Upper lobe of left lung (tissue), 4 donors: ENCODE measurements at regions not wholly inside any gene's neighbourhood (a gene's known extent, or its start where the extent isn't known, plus 50 kb on each side); places are given as distances from the start of the nearest gene placed in this dataset.

Experiments used
- CTCF ChIP-seq, 6 experiments: fragments of 450-650 bp in 4 of 6; fragments of 200-600 bp in 2 of 6; sonication (generic) in 2 of 6; IDR thresholded peaks; one replicate each; pipeline ENCODE4 v1.5.1; 2016 to 2019; ENCODE audit warnings: antibody characterized with exemption in 6 of 6
- EP300 ChIP-seq, 4 donors: sonication (generic); formaldehyde crosslinking; IDR thresholded peaks; one replicate each; pipeline ENCODE4 v1.5.1; 2017; ENCODE audit warnings: antibody characterized with exemption in 4 of 4, control low read depth in 2 of 4
- POLR2A ChIP-seq, 4 donors: fragments of 450-650 bp; IDR thresholded peaks; one replicate each; pipeline ENCODE4 v1.5.1; 2016 to 2017; ENCODE audit warnings: antibody characterized with exemption in 4 of 4, mild to moderate bottlenecking in 2 of 4
- POLR2AphosphoS5 ChIP-seq, 2 donors: sonication (generic); formaldehyde crosslinking; IDR thresholded peaks; one replicate each; pipeline ENCODE4 v1.5.1; 2017; ENCODE audit warnings: antibody characterized with exemption in 2 of 2

GRCh38 chr13:46996316-46997030 lies 99.6 kb upstream of the HTR2A start:
- TF ChIP-seq CTCF (IDR thresholded peaks at IDR 0.05), result no peak
- no peak for TF ChIP-seq POLR2A (IDR thresholded peaks at IDR 0.05)
- no peak for TF ChIP-seq EP300 (IDR thresholded peaks at IDR 0.05)
- no peak for TF ChIP-seq POLR2AphosphoS5 (IDR thresholded peaks at IDR 0.05)
